NCI-H526 treated with DMSO at 0.1 percent for 48 hours (cell line): ENCODE measurements at regions not wholly inside any gene's neighbourhood (a gene's known extent, or its start where the extent isn't known, plus 50 kb on each side); places are given as distances from the start of the nearest gene placed in this dataset.
A peak's percentile ranks its signal among the peaks of the same experiment; 100 is the strongest.
"Not testable (repeated sequence)": the region's sequence is repeated elsewhere in the genome, so short reads cannot be mapped to it uniquely, and the experiment has no call there.

Experiments
- DNase-seq: peaks from one replicate; lab custom pipeline; 2025; lab: John Stamatoyannopoulos, UW

- DNase-seq: no peak
Measured at GRCh38 chr5:126677121-126677520, 76.4 kb downstream of the PHAX start.

- DNase-seq: peak; percentile 73
Measured at GRCh38 chr5:126680191-126680817, 79.6 kb downstream of the PHAX start.

- not testable (repeated sequence) for DNase-seq
Measured at GRCh38 chr5:126681314-126681713, 80.6 kb downstream of the PHAX start.

GRCh38 chr5:126681970-126682369, 81.2 kb downstream of the PHAX start:
- DNase-seq: no peak

GRCh38 chr5:126682856-126683255, 82.1 kb downstream of the PHAX start:
- no peak for DNase-seq

GRCh38 chr5:126683912-126684311, 83.2 kb downstream of the PHAX start:
- DNase-seq: no peak

GRCh38 chr5:126684656-126685442, 84.1 kb downstream of the PHAX start:
- not testable (repeated sequence) for DNase-seq

- DNase-seq: no peak
Measured at GRCh38 chr5:126686451-126687126, 85.8 kb downstream of the PHAX start.

GRCh38 chr5:126692971-126693370, 84.0 kb upstream of the LMNB1 start:
- no peak for DNase-seq

GRCh38 chr5:126693806-126694205, 83.1 kb upstream of the LMNB1 start:
- no peak for DNase-seq

- no peak for DNase-seq
Measured at GRCh38 chr5:126694403-126694802, 82.5 kb upstream of the LMNB1 start.

GRCh38 chr5:126695091-126695490, 81.8 kb upstream of the LMNB1 start:
- DNase-seq: no peak

GRCh38 chr5:126707080-126707479, 69.9 kb upstream of the LMNB1 start:
- DNase-seq: no peak

- no peak for DNase-seq
Measured at GRCh38 chr5:126715765-126716164, 61.2 kb upstream of the LMNB1 start.

GRCh38 chr5:126716861-126717260, 60.1 kb upstream of the LMNB1 start:
- DNase-seq: no peak

GRCh38 chr5:126718236-126718868, 58.6 kb upstream of the LMNB1 start:
- DNase-seq: no peak

GRCh38 chr5:126720369-126720768, 56.6 kb upstream of the LMNB1 start:
- no peak for DNase-seq

GRCh38 chr5:126723643-126724042, 53.3 kb upstream of the LMNB1 start:
- DNase-seq: no peak
